Stomach (tissue), 8 donors: ENCODE measurements at regions not wholly inside any gene's neighbourhood (a gene's known extent, or its start where the extent isn't known, plus 50 kb on each side); places are given as distances from the start of the nearest gene placed in this dataset.

Source experiments
- DNase-seq, 2 donors: peaks; one replicate each; pipeline versions ENCODE4 v3.0.0 to v3.0.0-alpha.2; 2013 to 2019
- H3K27ac ChIP-seq, 5 donors: fragments of 200-600 bp in 4 of 5; sonication (generic) in 4 of 5; one replicate each; pipeline ENCODE4 v1.5.1; 2013 to 2019; ENCODE audit warnings: mild to moderate bottlenecking in 1 of 5, moderate library complexity in 1 of 5
- H3K27me3 ChIP-seq, 3 donors: fragments of 200-600 bp; sonication (generic); one replicate each; pipeline ENCODE4 v1.5.1; 2017 to 2019; ENCODE audit warnings: mixed run types in 1 of 3
- H3K36me3 ChIP-seq, 4 donors: fragments of 200-600 bp; sonication (generic); 1 replicate in 3 of 4; 2 replicates in 1 of 4; pipeline ENCODE4 v1.5.1; 2016 to 2019
- H3K4me1 ChIP-seq, 4 donors: fragments of 200-600 bp; sonication (generic); one replicate each; pipeline ENCODE4 v1.5.1; 2016 to 2019
- H3K4me3 ChIP-seq, 4 donors: fragments of 200-600 bp; sonication (generic) in 3 of 4; one replicate each; pipeline ENCODE4 v1.5.1; 2016 to 2019; ENCODE audit warnings: mild to moderate bottlenecking in 1 of 4
- H3K9me3 ChIP-seq, 4 donors: fragments of 200-600 bp; sonication (generic); one replicate each; pipeline ENCODE4 v1.5.1; 2016 to 2019
- EP300 ChIP-seq: sonication (generic); formaldehyde crosslinking; IDR thresholded peaks from one replicate; pipeline ENCODE4 v1.6.1; 2017; ENCODE audit warnings: antibody characterized with exemption
- POLR2A ChIP-seq, 4 donors: fragments of 450-650 bp; IDR thresholded peaks; one replicate each; pipeline ENCODE4 v1.6.1; 2016; ENCODE audit warnings: antibody characterized with exemption in 4 of 4, control low read depth in 2 of 4, mild to moderate bottlenecking in 1 of 4, moderate library complexity in 1 of 4
- POLR2AphosphoS5 ChIP-seq, 3 donors: sonication (generic); formaldehyde crosslinking; IDR thresholded peaks; one replicate each; pipeline ENCODE4 v1.6.1; 2016; ENCODE audit warnings: antibody characterized with exemption in 3 of 3
- WGBS, 5 donors: extraction: QIAGEN DNeasy Blood & Tissue Kit in 3 of 5; methylation state at CpG; one replicate each; pipeline versions ENCODE4 v1.1.5 to v1.1.7; 2013 to 2018; 5-methylcytosine and 5-hydroxymethylcytosine counted together
- intact Hi-C: fragments of 100-400 bp; cut with DNase I; formaldehyde crosslinking; loops from one replicate; pipeline ENCODE4 v1.15.1; 2023; ENCODE audit warnings: low total_unique reads
- TF ChIP-seq, protein P1 (sequence below), 7 experiments: fragments of 450-650 bp in 4 of 7; fragments of 200-600 bp in 3 of 7; sonication (generic) in 3 of 7; IDR thresholded peaks; one replicate each; pipeline ENCODE4 v1.5.1; 2016 to 2019; ENCODE audit warnings: antibody characterized with exemption in 7 of 7, control low read depth in 2 of 7, mild to moderate bottlenecking in 1 of 7
- donor health status: healthy with polysubstance abuse.
- donor health status: Bipolar disorder and iron deficiency.
- donor health status: healthy.

DNA sequence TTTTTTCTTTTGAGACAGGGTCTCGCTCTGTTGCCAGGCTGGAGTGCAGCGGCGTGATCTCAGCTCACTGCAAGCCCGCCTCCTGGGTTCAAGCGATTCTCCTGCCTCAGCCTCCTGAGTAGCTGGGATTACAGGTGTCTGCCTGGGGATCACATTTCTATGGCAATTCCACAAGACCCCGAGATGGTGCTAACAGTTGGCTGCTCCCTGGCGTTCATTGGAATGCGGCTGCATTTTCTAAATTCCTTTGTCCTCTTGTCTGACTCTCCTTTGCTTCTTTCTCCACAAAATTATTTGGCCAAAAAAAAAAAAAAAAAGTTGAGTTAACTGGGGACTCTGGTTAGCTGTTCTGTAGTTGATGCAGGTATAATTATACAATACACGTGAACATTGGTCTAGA, 176.4 kb downstream of the ETS2 start:
- no peaks in the 10 kb centered on the region for H3K9me3 ChIP-seq
- DNase-seq = no peak
- intact Hi-C loops = no loop called here
- H3K36me3 ChIP-seq = no peaks in the 10 kb centered on the region
- peaks cover 10 to 28% (median 20%) of the 10 kb centered on the region in 4 donors for H3K4me1 ChIP-seq
- no peak overlapping the region for H3K27ac ChIP-seq
- WGBS, 5 donors = 70 to 82% (median 75%) methylated on average over 9 of the region's 9 CpGs
- no peaks in the 10 kb centered on the region for H3K27me3 ChIP-seq
- TF ChIP-seq POLR2A (IDR thresholded peaks at IDR 0.05) (no peak), POLR2AphosphoS5 (IDR thresholded peaks at IDR 0.05) (no peak)
- TF ChIP-seq, protein P1, sequence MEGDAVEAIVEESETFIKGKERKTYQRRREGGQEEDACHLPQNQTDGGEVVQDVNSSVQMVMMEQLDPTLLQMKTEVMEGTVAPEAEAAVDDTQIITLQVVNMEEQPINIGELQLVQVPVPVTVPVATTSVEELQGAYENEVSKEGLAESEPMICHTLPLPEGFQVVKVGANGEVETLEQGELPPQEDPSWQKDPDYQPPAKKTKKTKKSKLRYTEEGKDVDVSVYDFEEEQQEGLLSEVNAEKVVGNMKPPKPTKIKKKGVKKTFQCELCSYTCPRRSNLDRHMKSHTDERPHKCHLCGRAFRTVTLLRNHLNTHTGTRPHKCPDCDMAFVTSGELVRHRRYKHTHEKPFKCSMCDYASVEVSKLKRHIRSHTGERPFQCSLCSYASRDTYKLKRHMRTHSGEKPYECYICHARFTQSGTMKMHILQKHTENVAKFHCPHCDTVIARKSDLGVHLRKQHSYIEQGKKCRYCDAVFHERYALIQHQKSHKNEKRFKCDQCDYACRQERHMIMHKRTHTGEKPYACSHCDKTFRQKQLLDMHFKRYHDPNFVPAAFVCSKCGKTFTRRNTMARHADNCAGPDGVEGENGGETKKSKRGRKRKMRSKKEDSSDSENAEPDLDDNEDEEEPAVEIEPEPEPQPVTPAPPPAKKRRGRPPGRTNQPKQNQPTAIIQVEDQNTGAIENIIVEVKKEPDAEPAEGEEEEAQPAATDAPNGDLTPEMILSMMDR (IDR thresholded peaks at IDR 0.05) = no peak
- no peak overlapping the region for H3K4me3 ChIP-seq

GRCh38 chr21:38980416-38981313, 174.9 kb downstream of the ETS2 start:
- TF ChIP-seq POLR2AphosphoS5 (IDR thresholded peaks at IDR 0.05) = no peak
- no peak for TF ChIP-seq POLR2A (IDR thresholded peaks at IDR 0.05)
- TF ChIP-seq, protein P1 (IDR thresholded peaks at IDR 0.05) = no peak
- no peak for TF ChIP-seq EP300
- intact Hi-C loops = no loop called here
- H3K27me3 ChIP-seq = no peaks in the 10 kb centered on the region
- DNase-seq = no peak
- H3K27ac ChIP-seq = no peak overlapping the region
- H3K4me1 ChIP-seq = peaks cover 10 to 15% (median 12%) of the 10 kb centered on the region in 4 donors
- whole genome bisulfite sequencing, 5 donors = 80 to 85% (median 83%) methylated on average over 15 to 18 of the region's 18 CpGs
- H3K36me3 ChIP-seq = no peaks in the 10 kb centered on the region
- no peak overlapping the region for H3K4me3 ChIP-seq
- no peaks in the 10 kb centered on the region for H3K9me3 ChIP-seq

GRCh38 chr21:38979271-38980121, 173.8 kb downstream of the ETS2 start:
- 50 to 65% (median 59%) methylated on average over 6 of the region's 6 CpGs for WGBS, 5 donors
- Histone ChIP-seq H3K4me1 (peaks cover 0 to 3% (median under 1%) of the 10 kb centered on the region in 4 donors), H3K9me3 (no peaks in the 10 kb centered on the region), H3K27me3 (no peaks in the 10 kb centered on the region), H3K36me3 (no peaks in the 10 kb centered on the region), H3K4me3 (no peak overlapping the region), H3K27ac (no peak overlapping the region)
- DNase-seq = no peak
- TF ChIP-seq POLR2A (IDR thresholded peaks at IDR 0.05) (no peak), POLR2AphosphoS5 (IDR thresholded peaks at IDR 0.05) (no peak), EP300 (no peak)
- TF ChIP-seq, protein P1 (IDR thresholded peaks at IDR 0.05) = no peak
- intact Hi-C loops = no loop called here

DNA sequence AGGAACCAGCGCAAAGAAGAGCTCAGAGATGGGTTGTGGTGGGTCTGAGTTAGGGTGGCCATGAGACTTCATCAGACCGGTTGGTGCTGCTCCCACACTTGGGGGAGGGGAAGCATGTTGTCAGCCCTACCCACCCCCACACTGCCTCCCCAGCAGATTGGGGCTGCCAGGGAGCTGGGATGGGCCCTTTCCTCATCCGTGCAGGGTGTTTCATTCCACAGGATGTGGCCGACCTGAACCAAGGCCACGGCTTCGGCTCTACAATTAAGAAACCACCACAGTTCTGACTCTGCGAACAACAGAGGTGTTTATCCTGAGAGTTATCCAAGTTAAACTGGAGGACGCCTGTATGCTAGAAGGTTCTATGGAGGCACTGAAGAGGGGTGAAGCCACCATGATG, 171.2 kb downstream of the ETS2 start:
- no peaks in the 10 kb centered on the region for H3K4me1 ChIP-seq
- 81 to 91% (median 91%) methylated on average over 8 of the region's 8 CpGs for WGBS, 5 donors
- no peak for DNase-seq
- H3K9me3 ChIP-seq = no peaks in the 10 kb centered on the region
- H3K36me3 ChIP-seq = no peaks in the 10 kb centered on the region
- no peak overlapping the region for H3K27ac ChIP-seq
- H3K27me3 ChIP-seq = no peaks in the 10 kb centered on the region
- no peak for TF ChIP-seq POLR2AphosphoS5 (IDR thresholded peaks at IDR 0.05)
- TF ChIP-seq, protein P1 (IDR thresholded peaks at IDR 0.05) = no peak
- no peak overlapping the region for H3K4me3 ChIP-seq
- intact Hi-C loops = no loop called here
